Hepatocyte (in vitro differentiated cells): ENCODE measurements at regions not wholly inside any gene's neighbourhood (a gene's known extent, or its start where the extent isn't known, plus 50 kb on each side); places are given as distances from the start of the nearest gene placed in this dataset.

ENCODE experiments used
- DNase-seq: peaks from one replicate; pipeline ENCODE4 v3.0.0-alpha.2; 2016; ENCODE audit warnings: low spot score
- H2AFZ ChIP-seq: fragments of 200-600 bp; sonication (generic); 2 replicates; pipeline ENCODE4 v1.6.0; 2016; ENCODE audit warnings: antibody characterized with exemption, mild to moderate bottlenecking
- H3K27ac ChIP-seq: fragments of 200-600 bp; sonication (generic); 2 replicates; pipeline ENCODE4 v1.5.1; 2016; ENCODE audit warnings: mild to moderate bottlenecking
- H3K27me3 ChIP-seq: fragments of 200-600 bp; sonication (generic); 2 replicates; pipeline ENCODE4 v1.6.1; 2016
- H3K36me3 ChIP-seq: fragments of 200-600 bp; sonication (generic); replicated peaks from 2 replicates; pipeline ENCODE4 v1.5.1; 2016; ENCODE audit warnings: low read depth; ENCODE audit not compliant: insufficient read depth
- H3K4me1 ChIP-seq: fragments of 200-600 bp; sonication (generic); 2 replicates; pipeline ENCODE4 v1.5.1; 2016; ENCODE audit warnings: mild to moderate bottlenecking, moderate library complexity; ENCODE audit not compliant: insufficient read depth
- H3K4me2 ChIP-seq: fragments of 200-600 bp; sonication (generic); 2 replicates; pipeline ENCODE4 v1.6.0; 2016
- H3K4me3 ChIP-seq: fragments of 200-600 bp; sonication (generic); 2 replicates; pipeline ENCODE4 v1.5.1; 2016; ENCODE audit warnings: mild to moderate bottlenecking
- H3K79me2 ChIP-seq: fragments of 200-600 bp; sonication (generic); 2 replicates; pipeline ENCODE4 v1.6.0; 2017; ENCODE audit warnings: mild to moderate bottlenecking
- H3K9me2 ChIP-seq: fragments of 200-600 bp; sonication (generic); replicated peaks from 2 replicates; pipeline ENCODE4 v1.6.0; 2017; ENCODE audit warnings: mild to moderate bottlenecking; ENCODE audit not compliant: insufficient read depth
- H3K9me3 ChIP-seq: fragments of 200-600 bp; sonication (generic); 2 replicates; pipeline ENCODE4 v1.5.1; 2016; ENCODE audit warnings: low read depth, mild to moderate bottlenecking
- H4K20me1 ChIP-seq: fragments of 200-600 bp; sonication (generic); 2 replicates; pipeline ENCODE4 v1.6.0; 2016; ENCODE audit warnings: mild to moderate bottlenecking; ENCODE audit not compliant: insufficient read depth, poor library complexity, severe bottlenecking
- EZH2 ChIP-seq: fragments of 200-600 bp; sonication (generic); IDR thresholded peaks from 2 replicates; pipeline ENCODE4 v1.6.1; 2016; ENCODE audit warnings: antibody characterized with exemption, mild to moderate bottlenecking, borderline replicate concordance
- EZH2phosphoT487 ChIP-seq: fragments of 200-600 bp; sonication (generic); IDR thresholded peaks from one replicate; pipeline ENCODE4 v1.6.1; 2018; ENCODE audit warnings: antibody characterized with exemption, mild to moderate bottlenecking, low read depth, moderate library complexity; ENCODE audit not compliant: unreplicated experiment, severe bottlenecking
- WGBS: methylation state at CpG from one replicate; pipeline ENCODE4 v1.1.6; 2016; ENCODE audit warnings: low lambda C conversion rate; ENCODE audit errors: missing lambda C conversion rate; 5-methylcytosine and 5-hydroxymethylcytosine counted together
- TF ChIP-seq, protein P1 (sequence below): fragments of 200-600 bp; sonication (generic); IDR thresholded peaks from 2 replicates; pipeline ENCODE4 v1.5.1; 2016; ENCODE audit warnings: antibody characterized with exemption, mild to moderate bottlenecking; ENCODE audit not compliant: poor library complexity

DNA sequence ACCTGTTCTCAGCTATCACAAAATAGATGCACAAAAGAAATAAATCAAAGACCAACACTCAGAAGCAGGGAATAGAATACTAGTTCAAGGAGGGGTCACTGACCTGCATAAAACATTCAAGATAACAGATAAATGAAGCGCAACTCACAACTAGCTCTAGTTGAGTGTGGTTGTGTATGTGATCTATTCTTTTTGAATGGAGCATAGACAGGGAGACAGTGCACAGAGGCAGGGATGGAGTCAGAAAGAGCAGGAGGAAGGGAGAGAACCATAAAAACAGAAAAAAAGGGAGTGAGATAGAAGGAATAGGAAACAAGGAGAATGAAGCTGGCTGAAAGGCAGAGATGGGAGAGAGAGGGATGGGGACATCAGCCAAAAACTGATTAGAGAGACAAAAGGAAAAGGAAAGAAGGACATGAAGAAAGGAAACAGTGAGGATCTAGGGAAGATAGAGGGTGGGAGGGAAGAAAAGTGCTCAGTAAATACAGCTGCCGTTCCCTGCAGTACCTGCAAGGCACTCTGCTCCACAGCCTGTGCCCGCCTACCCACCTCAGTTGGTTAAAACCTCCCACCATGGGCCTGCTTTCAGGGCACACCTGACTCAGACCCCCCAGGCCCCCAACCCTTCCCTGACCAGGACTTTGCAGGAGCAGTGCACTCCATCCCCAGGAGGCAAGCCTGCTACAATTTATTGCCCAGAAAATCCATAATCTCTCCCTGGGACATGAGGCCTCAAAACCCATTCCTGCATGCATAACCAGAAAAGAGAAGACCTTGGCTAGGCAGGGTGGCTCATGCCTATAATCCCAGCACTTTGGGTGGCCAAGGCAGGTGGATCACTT, 385.2 kb upstream of the POU3F1 start:
- no peak for DNase-seq
- H3K4me2 ChIP-seq = no peak overlapping the region
- 85% methylated on average over 3 of the region's 3 CpGs for WGBS
- H2AFZ ChIP-seq = no peak overlapping the region
- TF ChIP-seq EZH2phosphoT487 (no peak), EZH2 (no peak)
- TF ChIP-seq, protein P1, sequence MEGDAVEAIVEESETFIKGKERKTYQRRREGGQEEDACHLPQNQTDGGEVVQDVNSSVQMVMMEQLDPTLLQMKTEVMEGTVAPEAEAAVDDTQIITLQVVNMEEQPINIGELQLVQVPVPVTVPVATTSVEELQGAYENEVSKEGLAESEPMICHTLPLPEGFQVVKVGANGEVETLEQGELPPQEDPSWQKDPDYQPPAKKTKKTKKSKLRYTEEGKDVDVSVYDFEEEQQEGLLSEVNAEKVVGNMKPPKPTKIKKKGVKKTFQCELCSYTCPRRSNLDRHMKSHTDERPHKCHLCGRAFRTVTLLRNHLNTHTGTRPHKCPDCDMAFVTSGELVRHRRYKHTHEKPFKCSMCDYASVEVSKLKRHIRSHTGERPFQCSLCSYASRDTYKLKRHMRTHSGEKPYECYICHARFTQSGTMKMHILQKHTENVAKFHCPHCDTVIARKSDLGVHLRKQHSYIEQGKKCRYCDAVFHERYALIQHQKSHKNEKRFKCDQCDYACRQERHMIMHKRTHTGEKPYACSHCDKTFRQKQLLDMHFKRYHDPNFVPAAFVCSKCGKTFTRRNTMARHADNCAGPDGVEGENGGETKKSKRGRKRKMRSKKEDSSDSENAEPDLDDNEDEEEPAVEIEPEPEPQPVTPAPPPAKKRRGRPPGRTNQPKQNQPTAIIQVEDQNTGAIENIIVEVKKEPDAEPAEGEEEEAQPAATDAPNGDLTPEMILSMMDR = no peak
- no peaks in the 10 kb centered on the region for H3K36me3 ChIP-seq
- H3K4me3 ChIP-seq = no peak overlapping the region
- no peaks in the 10 kb centered on the region for H3K9me3 ChIP-seq
- no peak overlapping the region for H3K27ac ChIP-seq
- no peaks in the 10 kb centered on the region for H3K9me2 ChIP-seq
- peaks cover 16% of the 10 kb centered on the region for H3K27me3 ChIP-seq
- H3K4me1 ChIP-seq = no peaks in the 10 kb centered on the region
- no peaks in the 10 kb centered on the region for H4K20me1 ChIP-seq
- H3K79me2 ChIP-seq = no peaks in the 10 kb centered on the region

DNA sequence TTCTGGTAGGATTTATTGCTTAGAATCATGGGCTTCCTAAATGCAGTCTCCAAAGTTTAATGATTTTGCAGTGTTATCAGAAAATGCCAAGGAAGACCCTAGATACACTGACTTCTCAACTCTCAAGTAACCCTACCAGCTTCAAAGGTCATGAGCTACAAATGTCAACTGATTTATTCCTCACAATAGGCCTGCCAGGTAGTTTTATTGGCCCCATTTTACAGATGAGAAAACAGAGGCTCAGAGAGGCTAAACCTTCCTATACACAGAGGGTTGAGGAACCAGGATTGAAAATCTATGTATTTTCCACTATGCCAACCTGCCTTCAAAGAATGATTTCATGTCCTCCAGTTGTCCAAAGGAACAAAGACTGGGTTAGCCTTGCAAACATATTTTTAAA, 384.4 kb upstream of the POU3F1 start:
- Histone ChIP-seq H4K20me1 (no peaks in the 10 kb centered on the region), H3K9me3 (no peaks in the 10 kb centered on the region), H3K27me3 (peaks cover 20% of the 10 kb centered on the region), H3K4me1 (no peaks in the 10 kb centered on the region), H3K36me3 (no peaks in the 10 kb centered on the region), H3K4me2 (no peak overlapping the region), H3K79me2 (no peaks in the 10 kb centered on the region), H2AFZ (no peak overlapping the region), H3K9me2 (no peaks in the 10 kb centered on the region), H3K4me3 (no peak overlapping the region), H3K27ac (no peak overlapping the region)
- no peak for DNase-seq
- no peak for TF ChIP-seq EZH2
- TF ChIP-seq, protein P1 = no peak
- no peak for TF ChIP-seq EZH2phosphoT487

DNA sequence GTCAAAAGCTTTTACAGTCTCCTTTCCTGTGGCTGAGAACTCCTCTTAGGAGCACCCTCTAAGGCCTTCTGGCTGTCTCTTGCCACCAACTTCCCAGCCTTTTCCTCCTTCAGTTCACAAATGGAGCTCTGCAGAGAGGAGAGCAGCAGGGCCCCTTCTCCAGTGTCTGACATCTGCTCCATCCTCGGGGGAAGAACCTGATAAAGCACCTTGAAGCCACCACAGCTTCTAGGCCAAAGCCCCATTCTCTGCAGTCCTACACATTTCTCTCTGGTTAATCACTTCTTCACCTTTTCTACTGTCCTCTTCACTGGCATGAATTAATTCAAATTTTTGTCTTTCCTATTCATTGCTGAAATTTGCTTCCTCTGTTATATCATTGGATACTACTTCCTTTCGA, 378.1 kb upstream of the POU3F1 start:
- TF ChIP-seq EZH2phosphoT487 (no peak), EZH2 (no peak)
- TF ChIP-seq, protein P1 = no peak
- Histone ChIP-seq H3K79me2 (no peaks in the 10 kb centered on the region), H3K27ac (no peak overlapping the region), H3K4me2 (no peak overlapping the region), H3K27me3 (peaks cover 13% of the 10 kb centered on the region), H4K20me1 (no peaks in the 10 kb centered on the region), H3K4me1 (no peaks in the 10 kb centered on the region), H2AFZ (no peak overlapping the region), H3K36me3 (no peaks in the 10 kb centered on the region), H3K4me3 (no peak overlapping the region), H3K9me3 (no peaks in the 10 kb centered on the region), H3K9me2 (no peaks in the 10 kb centered on the region)
- DNase-seq = no peak
- 71% methylated on average over 2 of the region's 2 CpGs for WGBS

DNA sequence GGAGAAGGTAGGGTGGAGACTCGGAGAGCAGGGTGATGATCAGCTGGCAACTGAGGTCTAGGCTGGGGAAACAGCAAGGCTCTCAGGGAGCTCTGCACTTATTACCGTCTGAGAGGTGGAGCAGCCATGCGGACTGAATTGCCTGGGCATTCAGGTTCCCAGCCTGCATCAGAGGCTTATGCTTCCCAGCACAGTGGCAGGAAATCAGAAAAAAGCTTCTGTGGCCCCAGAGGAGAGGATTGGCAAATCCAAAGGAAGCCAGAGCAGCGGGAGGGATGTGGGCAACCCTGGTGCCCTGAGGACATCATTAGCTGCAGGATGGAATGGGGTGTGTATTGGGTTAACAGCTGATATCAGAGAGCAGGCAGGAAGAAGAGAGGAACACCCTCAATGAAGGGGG, 374.1 kb upstream of the POU3F1 start:
- no peak overlapping the region for H3K27ac ChIP-seq
- no peaks in the 10 kb centered on the region for H3K4me1 ChIP-seq
- H2AFZ ChIP-seq = no peak overlapping the region
- H3K36me3 ChIP-seq = no peaks in the 10 kb centered on the region
- DNase-seq = no peak
- H3K4me2 ChIP-seq = no peak overlapping the region
- H3K4me3 ChIP-seq = no peak overlapping the region
- H3K9me2 ChIP-seq = no peaks in the 10 kb centered on the region
- 88% methylated on average over 4 of the region's 4 CpGs for WGBS
- no peaks in the 10 kb centered on the region for H3K79me2 ChIP-seq
- no peaks in the 10 kb centered on the region for H4K20me1 ChIP-seq
- no peaks in the 10 kb centered on the region for H3K9me3 ChIP-seq
- peaks cover 8% of the 10 kb centered on the region for H3K27me3 ChIP-seq
- TF ChIP-seq, protein P1 = no peak
- TF ChIP-seq EZH2 (no peak), EZH2phosphoT487 (no peak)
